DOHH2 (cell line): ENCODE measurements at regions not wholly inside any gene's neighbourhood (a gene's known extent, or its start where the extent isn't known, plus 50 kb on each side); places are given as distances from the start of the nearest gene placed in this dataset.

ENCODE experiments used
- EZH2phosphoT487 ChIP-seq: fragments of 200-600 bp; sonication (generic); IDR thresholded peaks from 2 replicates; pipeline ENCODE4 v1.6.1; 2017; ENCODE audit warnings: borderline replicate concordance, mild to moderate bottlenecking, antibody characterized with exemption, low read length, moderate library complexity, mixed read lengths
- TF ChIP-seq, protein P1 (sequence below): fragments of 200-600 bp; sonication (generic); IDR thresholded peaks from one replicate; pipeline ENCODE4 v1.5.1; 2014; ENCODE audit warnings: antibody characterized with exemption, mild to moderate bottlenecking, low read depth, low read length; ENCODE audit not compliant: poor library complexity, severe bottlenecking

DNA sequence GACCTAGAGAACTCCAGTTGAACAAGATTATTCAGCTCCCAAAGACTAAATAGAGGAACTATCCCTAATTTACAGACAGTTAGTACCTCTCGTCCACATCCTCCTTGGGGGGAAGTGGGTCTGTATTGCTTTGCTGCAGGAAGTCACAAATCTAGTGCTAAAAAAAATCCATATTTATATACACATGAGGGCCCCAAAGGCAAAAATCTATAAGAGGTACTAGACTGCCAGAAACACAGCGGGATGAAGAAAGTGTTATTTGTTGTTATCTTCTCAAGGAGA is 190.1 kb downstream of the TTC8 start:
- TF ChIP-seq, protein P1, sequence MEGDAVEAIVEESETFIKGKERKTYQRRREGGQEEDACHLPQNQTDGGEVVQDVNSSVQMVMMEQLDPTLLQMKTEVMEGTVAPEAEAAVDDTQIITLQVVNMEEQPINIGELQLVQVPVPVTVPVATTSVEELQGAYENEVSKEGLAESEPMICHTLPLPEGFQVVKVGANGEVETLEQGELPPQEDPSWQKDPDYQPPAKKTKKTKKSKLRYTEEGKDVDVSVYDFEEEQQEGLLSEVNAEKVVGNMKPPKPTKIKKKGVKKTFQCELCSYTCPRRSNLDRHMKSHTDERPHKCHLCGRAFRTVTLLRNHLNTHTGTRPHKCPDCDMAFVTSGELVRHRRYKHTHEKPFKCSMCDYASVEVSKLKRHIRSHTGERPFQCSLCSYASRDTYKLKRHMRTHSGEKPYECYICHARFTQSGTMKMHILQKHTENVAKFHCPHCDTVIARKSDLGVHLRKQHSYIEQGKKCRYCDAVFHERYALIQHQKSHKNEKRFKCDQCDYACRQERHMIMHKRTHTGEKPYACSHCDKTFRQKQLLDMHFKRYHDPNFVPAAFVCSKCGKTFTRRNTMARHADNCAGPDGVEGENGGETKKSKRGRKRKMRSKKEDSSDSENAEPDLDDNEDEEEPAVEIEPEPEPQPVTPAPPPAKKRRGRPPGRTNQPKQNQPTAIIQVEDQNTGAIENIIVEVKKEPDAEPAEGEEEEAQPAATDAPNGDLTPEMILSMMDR, result no peak
- TF ChIP-seq EZH2phosphoT487, result no peak
